ENCODE measurements at regions not wholly inside any gene's neighbourhood (a gene's known extent, or its start where the extent isn't known, plus 50 kb on each side); places are given as distances from the start of the nearest gene placed in this dataset.

GRCh38 chr3:83882701-83883100 lies 1076.1 kb upstream of the CADM2 start:
- Histone ChIP-seq H3K27me3 (no peaks in the 10 kb centered on the region), H3K4me3 (no peak overlapping the region), H3K27ac (no peak overlapping the region), H3K36me3 (no peaks in the 10 kb centered on the region), H3K4me1 (no peaks in the 10 kb centered on the region), H3K9me3 (no peaks in the 10 kb centered on the region)
- DNase-seq: no peak
- no peak for TF ChIP-seq CTCF (IDR thresholded peaks at IDR 0.05)
- TF ChIP-seq POLR2A (IDR thresholded peaks at IDR 0.05): no peak

GRCh38 chr3:83890039-83890762 lies 1068.6 kb upstream of the CADM2 start:
- H3K27me3 ChIP-seq: no peaks in the 10 kb centered on the region
- H3K27ac ChIP-seq: no peak overlapping the region
- no peaks in the 10 kb centered on the region for H3K9me3 ChIP-seq
- DNase-seq: no peak
- no peak overlapping the region for H3K4me3 ChIP-seq
- no peaks in the 10 kb centered on the region for H3K36me3 ChIP-seq
- H3K4me1 ChIP-seq: no peaks in the 10 kb centered on the region
- TF ChIP-seq CTCF (IDR thresholded peaks at IDR 0.05) (no peak), POLR2A (IDR thresholded peaks at IDR 0.05) (no peak)

- Histone ChIP-seq H3K4me1 (no peaks in the 10 kb centered on the region), H3K4me3 (no peak overlapping the region), H3K27me3 (no peaks in the 10 kb centered on the region), H3K9me3 (no peaks in the 10 kb centered on the region), H3K36me3 (no peaks in the 10 kb centered on the region), H3K27ac (no peak overlapping the region)
- DNase-seq: no peak
- TF ChIP-seq POLR2A (IDR thresholded peaks at IDR 0.05) (no peak), CTCF (IDR thresholded peaks at IDR 0.05) (no peak)
Measured at GRCh38 chr3:83890763-83891135, 1068.0 kb upstream of the CADM2 start.

GRCh38 chr3:83894223-83894622 lies 1064.6 kb upstream of the CADM2 start:
- Histone ChIP-seq H3K9me3 (no peaks in the 10 kb centered on the region), H3K4me1 (no peaks in the 10 kb centered on the region), H3K27ac (no peak overlapping the region), H3K36me3 (no peaks in the 10 kb centered on the region), H3K27me3 (no peaks in the 10 kb centered on the region), H3K4me3 (no peak overlapping the region)
- TF ChIP-seq CTCF (IDR thresholded peaks at IDR 0.05): no peak
- no peak for TF ChIP-seq POLR2A (IDR thresholded peaks at IDR 0.05)
- DNase-seq: no peak

GRCh38 chr3:83895892-83896291 lies 1062.9 kb upstream of the CADM2 start:
- Histone ChIP-seq H3K9me3 (no peaks in the 10 kb centered on the region), H3K27me3 (no peaks in the 10 kb centered on the region), H3K36me3 (no peaks in the 10 kb centered on the region), H3K4me3 (no peak overlapping the region), H3K27ac (no peak overlapping the region), H3K4me1 (no peaks in the 10 kb centered on the region)
- DNase-seq: no peak
- no peak for TF ChIP-seq CTCF (IDR thresholded peaks at IDR 0.05)
- TF ChIP-seq POLR2A (IDR thresholded peaks at IDR 0.05): no peak
